Mesenchymal stem cell (in vitro differentiated cells and primary cell): ENCODE measurements at regions not wholly inside any gene's neighbourhood (a gene's known extent, or its start where the extent isn't known, plus 50 kb on each side); places are given as distances from the start of the nearest gene placed in this dataset.
A peak's percentile ranks its signal among the peaks of the same experiment; 100 is the strongest.

ENCODE experiments used
- DNase-seq: peaks from one replicate; pipeline ENCODE4 v3.0.0-alpha.2; 2013
- H2AFZ ChIP-seq: one replicate; pipeline ENCODE4 v1.6.1; 2013; ENCODE audit warnings: low read depth, mild to moderate bottlenecking, control low read depth, inconsistent platforms, low read length, moderate library complexity
- H2AK5ac ChIP-seq: 2 replicates; pipeline ENCODE4 v1.6.1; 2013; ENCODE audit warnings: low read length, moderate library complexity, mild to moderate bottlenecking, inconsistent platforms; ENCODE audit not compliant: severe bottlenecking
- H2BK120ac ChIP-seq: one replicate; pipeline ENCODE4 v1.6.1; 2013; ENCODE audit warnings: low read depth, mild to moderate bottlenecking, inconsistent platforms, low read length, moderate library complexity
- H2BK12ac ChIP-seq, 2 experiments: one replicate each; pipeline ENCODE4 v1.6.1; 2013; ENCODE audit warnings: inconsistent platforms in 2 of 2, low read length in 2 of 2, mild to moderate bottlenecking in 2 of 2, moderate library complexity in 2 of 2, control low read depth in 1 of 2
- H2BK15ac ChIP-seq: one replicate; pipeline ENCODE4 v1.6.1; 2013; ENCODE audit warnings: mild to moderate bottlenecking, low read depth, inconsistent platforms; ENCODE audit not compliant: poor library complexity, severe bottlenecking
- H2BK5ac ChIP-seq: 2 replicates; pipeline ENCODE4 v1.6.1; 2013; ENCODE audit warnings: low read depth, mild to moderate bottlenecking, low read length, control low read depth, inconsistent platforms; ENCODE audit not compliant: poor library complexity, severe bottlenecking
- H3K14ac ChIP-seq, 2 experiments: one replicate each; pipeline ENCODE4 v1.6.1; 2013; ENCODE audit warnings: inconsistent platforms in 2 of 2, low read length in 2 of 2, control low read depth in 1 of 2, mild to moderate bottlenecking in 1 of 2, moderate library complexity in 1 of 2
- H3K18ac ChIP-seq, 2 experiments: one replicate each; pipeline ENCODE4 v1.6.1; 2013; ENCODE audit warnings: inconsistent platforms in 2 of 2, low read length in 2 of 2, control low read depth in 1 of 2, low read depth in 1 of 2, mild to moderate bottlenecking in 1 of 2
- H3K23ac ChIP-seq, 2 experiments: one replicate each; pipeline ENCODE4 v1.6.1; 2013; ENCODE audit warnings: inconsistent platforms in 2 of 2, low read length in 2 of 2, mild to moderate bottlenecking in 2 of 2, moderate library complexity in 2 of 2, control low read depth in 1 of 2
- H3K27ac ChIP-seq: 2 replicates; pipeline ENCODE4 v1.5.1; 2013; ENCODE audit warnings: mild to moderate bottlenecking, moderate library complexity, low read length, control low read depth, inconsistent platforms; ENCODE audit not compliant: poor library complexity, severe bottlenecking
- H3K27me3 ChIP-seq, 2 experiments: 2 replicates each; pipeline versions ENCODE4 v1.6.1 to v1.7.0; 2013; ENCODE audit warnings: low read length in 2 of 2, mild to moderate bottlenecking in 2 of 2, moderate library complexity in 2 of 2, control low read depth in 1 of 2, inconsistent platforms in 1 of 2; ENCODE audit not compliant: control insufficient read depth in 1 of 2, insufficient read depth in 1 of 2
- H3K36me3 ChIP-seq, 2 experiments: 2 replicates each; pipeline versions ENCODE4 v1.6.1 to v1.7.0; 2013; ENCODE audit warnings: low read length in 2 of 2, control low read depth in 1 of 2, inconsistent platforms in 1 of 2, low read depth in 1 of 2, mild to moderate bottlenecking in 1 of 2; ENCODE audit not compliant: insufficient read depth in 2 of 2, control insufficient read depth in 1 of 2
- H3K4ac ChIP-seq, 2 experiments: one replicate each; pipeline ENCODE4 v1.6.1; 2013; ENCODE audit warnings: inconsistent platforms in 2 of 2, low read length in 2 of 2, mild to moderate bottlenecking in 2 of 2, moderate library complexity in 2 of 2, control low read depth in 1 of 2, low read depth in 1 of 2
- H3K4me1 ChIP-seq: 2 replicates; pipeline ENCODE4 v1.6.1; 2013; ENCODE audit warnings: low read depth, low read length, control low read depth; ENCODE audit not compliant: control insufficient read depth, insufficient read depth
- H3K4me2 ChIP-seq: 2 replicates; pipeline ENCODE4 v1.6.1; 2013; ENCODE audit warnings: low read length, mild to moderate bottlenecking, inconsistent platforms; ENCODE audit not compliant: poor library complexity, severe bottlenecking
- H3K4me3 ChIP-seq, 2 experiments: 2 replicates each; pipeline versions ENCODE4 v1.5.1 to v1.7.0; 2013; ENCODE audit warnings: low read length in 2 of 2, mild to moderate bottlenecking in 2 of 2, control low read depth in 1 of 2, low read depth in 1 of 2; ENCODE audit not compliant: insufficient read depth in 1 of 2
- H3K79me1 ChIP-seq: replicated peaks from 2 replicates; pipeline ENCODE4 v1.6.1; 2013; ENCODE audit warnings: mild to moderate bottlenecking, control low read depth, low read length, inconsistent platforms; ENCODE audit not compliant: poor library complexity, severe bottlenecking
- H3K9ac ChIP-seq: 2 replicates; pipeline ENCODE4 v1.7.0; 2013; ENCODE audit warnings: mild to moderate bottlenecking, low read length, moderate library complexity
- H3K9me3 ChIP-seq: 2 replicates; pipeline ENCODE4 v1.7.0; 2013; ENCODE audit warnings: mild to moderate bottlenecking, low read length; ENCODE audit not compliant: control insufficient read depth
- H4K8ac ChIP-seq: one replicate; pipeline ENCODE4 v1.6.1; 2013; ENCODE audit warnings: inconsistent platforms, mild to moderate bottlenecking, low read length, moderate library complexity
- H4K91ac ChIP-seq: one replicate; pipeline ENCODE4 v1.6.1; 2013; ENCODE audit warnings: mild to moderate bottlenecking, low read length, inconsistent platforms
- WGBS: methylation state at CpG from one replicate; pipeline ENCODE4 v1.1.7; 2013; ENCODE audit warnings: mixed read lengths; 5-methylcytosine and 5-hydroxymethylcytosine counted together

- no peak overlapping the region for H3K27ac ChIP-seq
- no peak overlapping the region for H3K4ac ChIP-seq
- 8% methylated on average over 5 of the region's 9 CpGs for WGBS
- no peak overlapping the region for H2BK5ac ChIP-seq
- peaks cover 4% of the 10 kb centered on the region for H3K4me1 ChIP-seq
- no peaks in the 10 kb centered on the region for H3K36me3 ChIP-seq
- H3K79me1 ChIP-seq = no peaks in the 10 kb centered on the region
- no peak overlapping the region for H3K14ac ChIP-seq
- no peak overlapping the region for H2BK12ac ChIP-seq
- H4K91ac ChIP-seq = no peak overlapping the region
- no peaks in the 10 kb centered on the region for H3K9me3 ChIP-seq
- no peak overlapping the region for H3K4me3 ChIP-seq
- H3K4me2 ChIP-seq = no peak overlapping the region
- DNase-seq = peak; percentile 98
- H2AK5ac ChIP-seq = no peak overlapping the region
- H3K18ac ChIP-seq = no peak overlapping the region
- H2BK15ac ChIP-seq = no peak overlapping the region
- H3K9ac ChIP-seq = no peak overlapping the region
- no peak overlapping the region for H3K23ac ChIP-seq
- no peaks in the 10 kb centered on the region for H3K27me3 ChIP-seq
- no peak overlapping the region for H2BK120ac ChIP-seq
- H4K8ac ChIP-seq = peak overlapping the region; percentile 72
- H2AFZ ChIP-seq = no peak overlapping the region
Observed at GRCh38 chr2:217162533-217162932, 302.7 kb upstream of the TNP1 start.

DNA sequence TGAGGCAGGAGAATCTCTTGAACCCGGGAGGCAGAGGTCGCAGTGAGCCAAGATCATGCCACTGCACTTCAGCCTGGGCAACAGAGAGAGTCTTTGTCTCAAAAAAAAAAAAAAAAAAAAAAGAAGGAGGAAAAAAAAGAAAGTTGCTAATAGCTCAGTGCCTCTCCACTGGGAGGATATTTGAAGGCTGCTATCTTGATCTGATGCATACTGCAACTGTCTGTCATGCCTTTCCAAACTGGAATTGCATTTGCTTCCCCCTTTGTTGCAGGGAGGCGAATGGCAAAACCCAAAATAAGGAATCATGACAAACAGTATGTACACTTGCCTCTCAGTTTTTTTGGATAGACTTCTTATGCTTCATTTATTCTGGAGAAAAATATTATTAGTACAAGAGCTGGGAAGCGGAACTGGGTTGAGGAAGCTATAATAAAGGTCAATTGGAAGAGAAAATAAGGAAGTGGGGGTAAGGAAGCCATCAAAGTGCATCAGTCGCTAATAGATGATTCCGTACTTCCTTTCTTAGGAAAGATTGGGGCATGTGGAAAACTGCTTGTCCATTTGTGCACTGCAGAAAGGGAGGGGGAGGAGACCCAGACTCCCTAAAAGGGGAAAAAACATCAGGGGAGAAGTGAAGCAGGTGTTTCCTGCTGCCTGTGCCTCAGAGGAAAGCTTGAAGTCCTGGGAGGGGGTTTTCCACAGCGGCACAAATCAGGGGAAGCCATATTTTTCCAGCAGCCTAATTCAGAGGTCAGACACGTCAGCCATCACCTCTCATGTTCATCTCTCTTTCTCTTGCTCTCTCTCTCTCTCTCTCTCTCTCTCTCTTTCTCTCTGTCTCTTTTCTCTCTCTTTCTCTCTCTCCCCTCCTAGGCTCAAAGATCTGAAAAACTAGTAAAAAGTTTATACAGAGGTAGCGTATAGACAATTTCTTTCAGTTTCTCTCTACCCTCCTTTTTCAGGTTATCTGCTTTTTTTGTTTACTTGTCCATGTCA, 301.4 kb upstream of the TNP1 start:
- no peak overlapping the region for H3K14ac ChIP-seq
- H3K4me2 ChIP-seq = no peak overlapping the region
- H2BK15ac ChIP-seq = no peak overlapping the region
- H4K91ac ChIP-seq = no peak overlapping the region
- H3K27me3 ChIP-seq = no peaks in the 10 kb centered on the region
- DNase-seq = peak; percentile 52
- no peak overlapping the region for H3K9ac ChIP-seq
- H2AK5ac ChIP-seq = no peak overlapping the region
- H3K4me3 ChIP-seq = no peak overlapping the region
- no peaks in the 10 kb centered on the region for H3K9me3 ChIP-seq
- peak overlapping the region; percentile 23 to 91 for H3K18ac ChIP-seq
- H2AFZ ChIP-seq = no peak overlapping the region
- H2BK12ac ChIP-seq = peak overlapping the region; percentile 81 to 84
- H2BK120ac ChIP-seq = peak overlapping the region; percentile 45
- peak overlapping the region in 1 of 2 experiments; percentile 47 for H3K4ac ChIP-seq
- no peak overlapping the region for H3K27ac ChIP-seq
- no peak overlapping the region for H2BK5ac ChIP-seq
- H3K4me1 ChIP-seq = peaks cover 4% of the 10 kb centered on the region
- H3K79me1 ChIP-seq = no peaks in the 10 kb centered on the region
- H3K23ac ChIP-seq = no peak overlapping the region
- H3K36me3 ChIP-seq = no peaks in the 10 kb centered on the region
- 67% methylated on average over 8 of the region's 9 CpGs for WGBS
- peak overlapping the region; percentile 23 for H4K8ac ChIP-seq

- peaks cover 4% of the 10 kb centered on the region for H3K4me1 ChIP-seq
- no peak overlapping the region for H3K18ac ChIP-seq
- no peak overlapping the region for H2BK120ac ChIP-seq
- H2BK5ac ChIP-seq = no peak overlapping the region
- H4K91ac ChIP-seq = no peak overlapping the region
- no peak overlapping the region for H2AK5ac ChIP-seq
- no peak overlapping the region for H4K8ac ChIP-seq
- H3K23ac ChIP-seq = no peak overlapping the region
- no peaks in the 10 kb centered on the region for H3K9me3 ChIP-seq
- no peak overlapping the region for H3K27ac ChIP-seq
- no peak overlapping the region for H3K14ac ChIP-seq
- no peak overlapping the region for H3K4ac ChIP-seq
- no peak overlapping the region for H3K4me3 ChIP-seq
- WGBS = no CpG with 5 or more reads among the region's 4 CpGs
- H2BK15ac ChIP-seq = no peak overlapping the region
- H3K27me3 ChIP-seq = no peaks in the 10 kb centered on the region
- no peak overlapping the region for H3K9ac ChIP-seq
- no peak overlapping the region for H3K4me2 ChIP-seq
- H3K36me3 ChIP-seq = no peaks in the 10 kb centered on the region
- H2AFZ ChIP-seq = no peak overlapping the region
- DNase-seq = peak; percentile 53
- no peaks in the 10 kb centered on the region for H3K79me1 ChIP-seq
- no peak overlapping the region for H2BK12ac ChIP-seq
Observed at GRCh38 chr2:217160103-217160743, 300.4 kb upstream of the TNP1 start.

DNA sequence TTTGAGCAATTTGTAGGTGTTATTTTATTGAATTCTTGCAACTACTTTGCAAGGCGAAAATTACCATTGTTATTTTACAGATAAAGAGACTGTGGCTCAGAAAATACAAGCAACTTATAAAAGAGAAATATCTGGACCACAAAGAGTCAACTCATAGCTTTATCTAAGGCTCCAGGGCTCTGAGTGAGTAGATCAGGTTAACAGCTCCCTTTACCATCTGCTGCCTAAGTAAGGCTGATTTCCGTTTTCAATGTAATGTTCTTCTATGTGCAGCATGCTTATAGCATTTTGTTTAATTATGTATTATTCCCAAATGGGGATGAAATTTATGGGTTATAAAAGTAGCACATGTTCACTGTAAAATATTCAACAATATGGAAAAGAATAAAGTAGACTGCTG, 299.1 kb upstream of the TNP1 start:
- no peak overlapping the region for H3K4me2 ChIP-seq
- H3K9ac ChIP-seq = no peak overlapping the region
- no CpG with 5 or more reads among the region's 2 CpGs for WGBS
- DNase-seq = no peak
- H3K27ac ChIP-seq = no peak overlapping the region
- no peaks in the 10 kb centered on the region for H3K79me1 ChIP-seq
- H3K23ac ChIP-seq = no peak overlapping the region
- no peak overlapping the region for H2BK120ac ChIP-seq
- no peak overlapping the region for H4K8ac ChIP-seq
- no peak overlapping the region for H2AFZ ChIP-seq
- no peaks in the 10 kb centered on the region for H3K27me3 ChIP-seq
- H3K18ac ChIP-seq = no peak overlapping the region
- no peak overlapping the region for H2AK5ac ChIP-seq
- no peak overlapping the region for H3K14ac ChIP-seq
- no peak overlapping the region for H3K4ac ChIP-seq
- no peak overlapping the region for H2BK12ac ChIP-seq
- H4K91ac ChIP-seq = no peak overlapping the region
- H2BK5ac ChIP-seq = no peak overlapping the region
- H3K4me1 ChIP-seq = peaks cover 4% of the 10 kb centered on the region
- no peaks in the 10 kb centered on the region for H3K36me3 ChIP-seq
- no peak overlapping the region for H3K4me3 ChIP-seq
- H2BK15ac ChIP-seq = no peak overlapping the region
- H3K9me3 ChIP-seq = no peaks in the 10 kb centered on the region
